ENCODE measurements at regions not wholly inside any gene's neighbourhood (a gene's known extent, or its start where the extent isn't known, plus 50 kb on each side); places are given as distances from the start of the nearest gene placed in this dataset.

DNA sequence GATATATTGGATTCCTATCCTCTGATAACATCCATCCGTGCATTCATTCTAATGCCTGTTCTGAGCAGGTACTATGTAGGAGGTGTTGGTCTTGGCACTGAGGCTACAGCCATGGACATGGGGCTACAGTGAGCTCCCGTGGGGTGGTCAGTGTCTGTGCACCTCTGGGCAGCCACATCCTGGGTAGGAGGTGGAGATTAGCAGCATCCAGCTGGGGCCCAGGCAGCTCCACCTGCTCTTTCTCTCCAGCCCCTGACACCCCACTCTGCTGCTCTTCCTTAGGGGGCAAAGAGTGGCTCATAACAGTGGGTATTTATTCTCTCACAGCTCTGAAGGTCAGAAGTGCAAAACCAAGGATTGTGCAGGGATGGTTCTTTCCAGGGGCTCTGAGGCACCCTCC is 292.0 kb upstream of the SFSWAP start:
- Mint-ChIP-seq H3K4me3 (no peak overlapping the region), H3K27ac (no peak overlapping the region), H3K36me3 (ENCODE audit: low read depth) (no peaks in the 10 kb centered on the region), H3K4me1 (peaks cover 8% of the 10 kb centered on the region), H3K9me3 (peaks cover 30% of the 10 kb centered on the region), H3K27me3 (ENCODE audit: low read depth, poor library complexity) (peaks cover 24% of the 10 kb centered on the region)
- no peak for DNase-seq
- TF ChIP-seq, protein P1, sequence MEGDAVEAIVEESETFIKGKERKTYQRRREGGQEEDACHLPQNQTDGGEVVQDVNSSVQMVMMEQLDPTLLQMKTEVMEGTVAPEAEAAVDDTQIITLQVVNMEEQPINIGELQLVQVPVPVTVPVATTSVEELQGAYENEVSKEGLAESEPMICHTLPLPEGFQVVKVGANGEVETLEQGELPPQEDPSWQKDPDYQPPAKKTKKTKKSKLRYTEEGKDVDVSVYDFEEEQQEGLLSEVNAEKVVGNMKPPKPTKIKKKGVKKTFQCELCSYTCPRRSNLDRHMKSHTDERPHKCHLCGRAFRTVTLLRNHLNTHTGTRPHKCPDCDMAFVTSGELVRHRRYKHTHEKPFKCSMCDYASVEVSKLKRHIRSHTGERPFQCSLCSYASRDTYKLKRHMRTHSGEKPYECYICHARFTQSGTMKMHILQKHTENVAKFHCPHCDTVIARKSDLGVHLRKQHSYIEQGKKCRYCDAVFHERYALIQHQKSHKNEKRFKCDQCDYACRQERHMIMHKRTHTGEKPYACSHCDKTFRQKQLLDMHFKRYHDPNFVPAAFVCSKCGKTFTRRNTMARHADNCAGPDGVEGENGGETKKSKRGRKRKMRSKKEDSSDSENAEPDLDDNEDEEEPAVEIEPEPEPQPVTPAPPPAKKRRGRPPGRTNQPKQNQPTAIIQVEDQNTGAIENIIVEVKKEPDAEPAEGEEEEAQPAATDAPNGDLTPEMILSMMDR (IDR thresholded peaks at IDR 0.05): no peak

DNA sequence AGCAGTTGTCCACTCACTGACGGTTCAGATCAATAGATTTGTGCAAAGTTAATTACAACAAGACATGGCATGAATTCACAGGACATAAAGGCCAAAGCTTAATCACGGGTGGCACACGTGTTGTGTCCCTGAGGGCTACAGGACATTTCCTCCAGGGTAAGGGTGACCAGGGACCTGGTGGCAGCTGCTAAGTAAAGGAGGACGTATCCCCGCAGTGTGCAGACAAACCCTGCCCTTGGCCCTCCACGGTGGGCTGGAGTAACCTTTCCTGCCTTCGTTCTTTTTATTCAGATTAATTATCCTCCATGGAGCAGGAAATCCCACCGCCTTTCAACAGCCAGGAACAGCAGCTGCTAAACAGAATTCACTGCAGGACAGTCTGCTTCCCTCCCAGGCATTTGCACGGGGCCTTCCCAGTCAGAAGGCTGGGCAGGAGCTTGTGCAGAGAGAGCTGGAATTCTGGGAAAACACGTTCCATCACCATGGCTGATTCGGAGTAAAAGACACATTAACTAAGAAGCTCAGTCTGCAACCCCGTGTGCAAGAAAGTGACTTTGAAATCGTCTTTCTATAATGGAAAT is 289.9 kb upstream of the SFSWAP start:
- peaks cover 46% of the 10 kb centered on the region for H3K9me3 Mint-ChIP-seq
- H3K27me3 Mint-ChIP-seq (ENCODE audit: low read depth, poor library complexity): peaks cover 27% of the 10 kb centered on the region
- no peak for DNase-seq
- no peak overlapping the region for H3K4me3 Mint-ChIP-seq
- TF ChIP-seq, protein P1 (IDR thresholded peaks at IDR 0.05): no peak
- no peaks in the 10 kb centered on the region for H3K36me3 Mint-ChIP-seq (ENCODE audit: low read depth)
- peaks cover 8% of the 10 kb centered on the region for H3K4me1 Mint-ChIP-seq
- H3K27ac Mint-ChIP-seq: no peak overlapping the region

GRCh38 chr12:131421509-131422186 is 289.2 kb upstream of the SFSWAP start:
- Mint-ChIP-seq H3K36me3 (ENCODE audit: low read depth) (no peaks in the 10 kb centered on the region), H3K4me3 (no peak overlapping the region)

GRCh38 chr12:131422187-131422520 is 288.7 kb upstream of the SFSWAP start:
- TF ChIP-seq, protein P1 (IDR thresholded peaks at IDR 0.05): no peak
- Mint-ChIP-seq H3K4me1 (peaks cover 8% of the 10 kb centered on the region), H3K36me3 (ENCODE audit: low read depth) (no peaks in the 10 kb centered on the region), H3K9me3 (peaks cover 46% of the 10 kb centered on the region), H3K27me3 (ENCODE audit: low read depth, poor library complexity) (peaks cover 34% of the 10 kb centered on the region), H3K4me3 (no peak overlapping the region), H3K27ac (no peak overlapping the region)
- DNase-seq: no peak

More at GRCh38 chr12:131421509-131422186, 289.2 kb upstream of the SFSWAP start:
- H3K27ac Mint-ChIP-seq: no peak overlapping the region
- DNase-seq: no peak
- peaks cover 32% of the 10 kb centered on the region for H3K27me3 Mint-ChIP-seq (ENCODE audit: low read depth, poor library complexity)
- peaks cover 46% of the 10 kb centered on the region for H3K9me3 Mint-ChIP-seq
- TF ChIP-seq, protein P1 (IDR thresholded peaks at IDR 0.05): no peak
- peaks cover 8% of the 10 kb centered on the region for H3K4me1 Mint-ChIP-seq

GRCh38 chr12:131422744-131423143 is 288.1 kb upstream of the SFSWAP start:
- Mint-ChIP-seq H3K27ac (no peak overlapping the region), H3K27me3 (ENCODE audit: low read depth, poor library complexity) (peaks cover 38% of the 10 kb centered on the region), H3K9me3 (peaks cover 46% of the 10 kb centered on the region), H3K4me1 (peaks cover 8% of the 10 kb centered on the region), H3K4me3 (no peak overlapping the region), H3K36me3 (ENCODE audit: low read depth) (no peaks in the 10 kb centered on the region)
- no peak for DNase-seq
- TF ChIP-seq, protein P1 (IDR thresholded peaks at IDR 0.05): no peak

DNA sequence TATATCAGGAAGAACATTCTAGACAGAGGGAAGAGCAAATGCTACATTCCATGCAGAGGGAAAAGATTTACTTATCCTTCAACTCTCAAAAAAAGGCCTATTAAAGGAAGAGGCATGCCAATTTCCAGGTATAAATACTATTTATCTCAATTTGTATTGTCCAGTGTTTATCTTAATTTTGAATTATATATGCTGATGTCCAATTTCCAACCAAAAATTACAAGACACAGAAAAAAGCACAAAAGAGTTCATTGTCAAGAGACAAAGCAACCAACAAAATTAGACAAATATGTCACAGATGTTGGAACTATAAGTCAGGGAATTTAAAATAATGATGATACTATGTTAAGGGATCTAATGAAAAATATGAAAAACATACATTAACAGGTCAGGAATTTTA is 286.6 kb upstream of the SFSWAP start:
- no peak overlapping the region for H3K4me3 Mint-ChIP-seq
- H3K36me3 Mint-ChIP-seq (ENCODE audit: low read depth): no peaks in the 10 kb centered on the region
- H3K27me3 Mint-ChIP-seq (ENCODE audit: low read depth, poor library complexity): peaks cover 40% of the 10 kb centered on the region
- peaks cover 8% of the 10 kb centered on the region for H3K4me1 Mint-ChIP-seq
- no peak overlapping the region for H3K27ac Mint-ChIP-seq
- peaks cover 32% of the 10 kb centered on the region for H3K9me3 Mint-ChIP-seq
- TF ChIP-seq, protein P1 (IDR thresholded peaks at IDR 0.05): no peak
- DNase-seq: no peak
